GM12874 (cell line): ENCODE measurements at regions not wholly inside any gene's neighbourhood (a gene's known extent, or its start where the extent isn't known, plus 50 kb on each side); places are given as distances from the start of the nearest gene placed in this dataset.

Experiments
- CTCF ChIP-seq: IDR thresholded peaks from 2 replicates; pipeline ENCODE4 v1.5.1; 2011; ENCODE audit warnings: low read depth, mild to moderate bottlenecking, control low read depth, low read length, moderate library complexity; ENCODE audit not compliant: insufficient read depth

GRCh38 chr9:73806876-73807275 is 655.2 kb downstream of the ANXA1 start:
- TF ChIP-seq CTCF = no peak

GRCh38 chr9:73807952-73808351 is 656.3 kb downstream of the ANXA1 start:
- no peak for TF ChIP-seq CTCF

GRCh38 chr9:73810585-73811215 is 659.0 kb downstream of the ANXA1 start:
- TF ChIP-seq CTCF = no peak

GRCh38 chr9:73813546-73813945 is 661.9 kb downstream of the ANXA1 start:
- no peak for TF ChIP-seq CTCF

GRCh38 chr9:73816905-73817304 is 665.2 kb downstream of the ANXA1 start:
- no peak for TF ChIP-seq CTCF

GRCh38 chr9:73824671-73825070 is 672.5 kb upstream of the RORB start:
- no peak for TF ChIP-seq CTCF

GRCh38 chr9:73838871-73839270 is 658.3 kb upstream of the RORB start:
- TF ChIP-seq CTCF = no peak
